ENCODE measurements at regions not wholly inside any gene's neighbourhood (a gene's known extent, or its start where the extent isn't known, plus 50 kb on each side); places are given as distances from the start of the nearest gene placed in this dataset.
A peak's percentile ranks its signal among the peaks of the same experiment; 100 is the strongest.
"Not testable (repeated sequence)": the region's sequence is repeated elsewhere in the genome, so short reads cannot be mapped to it uniquely, and the experiment has no call there.

DNA sequence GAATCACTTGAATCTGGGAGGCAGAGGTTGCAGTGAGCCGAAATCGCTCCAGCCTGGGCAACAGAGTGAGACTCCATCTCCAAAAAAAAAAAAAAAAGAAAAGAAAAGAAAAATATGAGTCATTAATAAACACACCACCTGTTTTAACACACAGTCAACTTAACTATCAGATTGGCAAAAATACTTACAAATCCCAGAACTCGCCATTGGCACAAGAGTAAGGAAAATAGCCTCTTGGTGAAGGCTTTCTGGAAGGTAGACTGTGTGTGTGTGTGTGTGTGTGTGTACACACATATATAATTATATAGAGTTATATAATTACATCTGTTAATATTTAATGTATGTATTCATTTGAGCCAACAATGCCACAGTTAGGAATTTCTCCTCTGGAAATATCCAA lies 63.7 kb upstream of the UXS1 start:
- DNase-seq (ENCODE audit: low spot score), result no peak

DNA sequence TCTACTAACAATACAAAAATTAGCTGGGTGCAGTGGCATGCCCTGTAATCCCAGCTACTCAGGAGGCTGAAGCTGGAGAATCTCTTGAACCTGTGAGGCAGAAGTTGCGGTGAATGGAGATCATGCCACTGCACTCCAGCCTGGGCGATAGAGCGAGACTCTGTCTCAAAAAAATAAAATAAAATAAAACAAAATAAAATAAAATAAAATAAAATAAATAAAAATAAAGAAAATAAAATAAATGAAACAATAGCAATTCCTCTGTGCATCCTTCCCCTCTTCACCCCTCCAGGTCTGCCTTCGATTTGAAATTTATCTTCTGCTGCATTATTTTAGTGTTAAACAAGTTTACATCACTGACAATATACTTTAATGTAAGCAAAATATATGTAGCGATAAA lies 63.0 kb upstream of the UXS1 start:
- DNase-seq (ENCODE audit: low spot score), result no peak

DNA sequence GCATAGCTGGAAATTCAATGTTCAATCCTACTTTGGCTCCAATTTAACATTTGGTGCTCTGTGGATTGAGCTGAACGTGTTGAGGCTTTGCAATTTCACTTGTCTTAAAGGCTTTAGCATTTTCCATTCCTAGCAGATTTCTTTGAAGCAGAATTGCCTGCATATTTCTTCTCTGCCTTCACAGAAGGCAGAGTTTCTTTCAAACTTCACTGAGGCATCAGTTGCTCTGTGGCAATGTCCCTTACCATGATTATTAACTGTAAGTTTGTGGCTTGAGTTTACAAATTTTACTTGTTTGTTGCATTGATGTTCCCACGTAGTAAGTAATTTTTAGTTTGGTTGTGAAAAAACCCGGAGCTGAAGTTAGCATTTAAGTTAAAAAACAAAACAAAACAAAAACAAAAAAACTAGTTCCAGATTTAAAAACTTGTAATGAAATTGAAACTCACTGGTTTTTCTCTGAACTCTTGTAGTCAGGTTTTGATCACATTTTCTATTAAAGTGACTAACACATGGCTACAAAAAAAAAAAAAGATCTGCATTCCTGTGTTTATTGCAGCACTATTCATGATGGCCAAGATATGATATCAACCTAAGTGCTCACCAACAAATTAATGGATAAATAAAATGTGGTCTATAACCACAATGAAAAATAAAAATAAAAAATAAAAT lies 55.2 kb upstream of the UXS1 start:
- not testable (repeated sequence) for DNase-seq (ENCODE audit: low spot score)

DNA sequence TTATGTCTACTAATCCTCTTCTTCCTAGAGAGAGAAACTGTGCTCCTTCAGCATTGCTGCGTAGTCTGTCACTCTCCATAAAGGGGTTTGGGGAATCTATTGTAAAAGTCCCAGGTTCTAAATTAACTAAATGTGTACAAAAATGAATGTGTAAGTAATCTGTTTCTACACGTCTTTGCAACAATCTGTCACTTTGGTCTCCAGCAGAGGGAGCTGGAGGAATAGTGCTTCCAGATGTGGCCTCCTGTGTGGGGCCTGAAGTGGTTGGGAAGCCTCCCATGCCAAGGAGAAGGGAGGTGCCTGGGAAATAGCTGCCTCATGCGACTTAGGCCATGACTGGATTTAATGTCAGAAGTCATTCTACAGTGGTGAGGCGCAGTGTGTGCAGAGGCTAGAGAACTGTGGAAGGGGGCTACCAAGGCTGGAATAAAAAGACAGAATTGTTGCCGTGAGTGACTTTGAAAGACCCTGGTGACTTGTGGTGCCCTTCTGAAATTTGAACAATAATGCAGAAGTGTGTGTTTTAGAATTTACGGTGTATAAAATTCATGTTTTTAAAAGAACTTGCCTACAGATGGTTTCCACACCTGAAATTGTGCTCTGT lies 54.5 kb upstream of the UXS1 start:
- peak; percentile 21 for DNase-seq (ENCODE audit: low spot score)
